GM23338 (cell line): ENCODE measurements at regions not wholly inside any gene's neighbourhood (a gene's known extent, or its start where the extent isn't known, plus 50 kb on each side); places are given as distances from the start of the nearest gene placed in this dataset.

ENCODE experiments used
- CREB1 ChIP-seq: fragments of 250-450 bp; sonication (Bioruptor Pico); IDR thresholded peaks from 2 replicates; pipeline ENCODE4 v1.5.0; 2020; ENCODE audit warnings: low read depth, mild to moderate bottlenecking, moderate library complexity
- EZH2 ChIP-seq: fragments of 200-600 bp; sonication (generic); IDR thresholded peaks from one replicate; pipeline ENCODE4 v1.8.0; 2017; ENCODE audit warnings: antibody characterized with exemption, mild to moderate bottlenecking, low read depth; ENCODE audit not compliant: unreplicated experiment
- EZH2phosphoT487 ChIP-seq: fragments of 200-600 bp; sonication (generic); IDR thresholded peaks from one replicate; pipeline ENCODE4 v1.8.1; 2018; ENCODE audit warnings: antibody characterized with exemption; ENCODE audit not compliant: unreplicated experiment
- JUNB ChIP-seq: IDR thresholded peaks from one replicate; pipeline ENCODE4 v1.6.1; 2016; ENCODE audit warnings: antibody characterized with exemption; ENCODE audit not compliant: unreplicated experiment
- NANOG ChIP-seq: IDR thresholded peaks from 2 replicates; pipeline ENCODE4 v1.6.1; 2016; ENCODE audit warnings: antibody characterized with exemption, borderline replicate concordance
- POLR2AphosphoS5 ChIP-seq: IDR thresholded peaks from 2 replicates; pipeline ENCODE4 v1.6.1; 2016; ENCODE audit warnings: antibody characterized with exemption, low read depth
- REST ChIP-seq: IDR thresholded peaks from one replicate; pipeline ENCODE4 v1.6.1; 2018; ENCODE audit warnings: antibody characterized with exemption; ENCODE audit not compliant: unreplicated experiment
- STAT1 ChIP-seq: IDR thresholded peaks from one replicate; pipeline ENCODE4 v1.6.1; 2016; ENCODE audit warnings: antibody characterized with exemption; ENCODE audit not compliant: unreplicated experiment
- ZNF331 ChIP-seq: fragments of 250-450 bp; sonication (Bioruptor Pico); IDR thresholded peaks from 2 replicates; pipeline ENCODE4 v1.5.0; 2020; ENCODE audit warnings: low read depth, mild to moderate bottlenecking, moderate library complexity
- TF ChIP-seq, protein P1 (sequence below): fragments of 250-450 bp; sonication (Bioruptor Pico); IDR thresholded peaks from 2 replicates; pipeline ENCODE4 v1.5.0; 2020; ENCODE audit warnings: mild to moderate bottlenecking, moderate library complexity
- TF ChIP-seq, protein P2 (sequence below), 2 experiments: fragments of 200-600 bp in 1 of 2; sonication (generic) in 1 of 2; conservative IDR thresholded peaks; 2 replicates each; pipeline versions ENCODE4 v1.5.1 to v1.6.1; 2016 to 2017; ENCODE audit warnings: antibody characterized with exemption in 2 of 2, low read depth in 2 of 2, mild to moderate bottlenecking in 2 of 2, moderate library complexity in 1 of 2
- TF ChIP-seq, protein P3 (sequence below): IDR thresholded peaks from 2 replicates; pipeline ENCODE4 v1.6.1; 2016; ENCODE audit warnings: antibody characterized with exemption

GRCh38 chr1:55316502-55316901 lies 101.3 kb upstream of the USP24 start:
- TF ChIP-seq, protein P1, sequence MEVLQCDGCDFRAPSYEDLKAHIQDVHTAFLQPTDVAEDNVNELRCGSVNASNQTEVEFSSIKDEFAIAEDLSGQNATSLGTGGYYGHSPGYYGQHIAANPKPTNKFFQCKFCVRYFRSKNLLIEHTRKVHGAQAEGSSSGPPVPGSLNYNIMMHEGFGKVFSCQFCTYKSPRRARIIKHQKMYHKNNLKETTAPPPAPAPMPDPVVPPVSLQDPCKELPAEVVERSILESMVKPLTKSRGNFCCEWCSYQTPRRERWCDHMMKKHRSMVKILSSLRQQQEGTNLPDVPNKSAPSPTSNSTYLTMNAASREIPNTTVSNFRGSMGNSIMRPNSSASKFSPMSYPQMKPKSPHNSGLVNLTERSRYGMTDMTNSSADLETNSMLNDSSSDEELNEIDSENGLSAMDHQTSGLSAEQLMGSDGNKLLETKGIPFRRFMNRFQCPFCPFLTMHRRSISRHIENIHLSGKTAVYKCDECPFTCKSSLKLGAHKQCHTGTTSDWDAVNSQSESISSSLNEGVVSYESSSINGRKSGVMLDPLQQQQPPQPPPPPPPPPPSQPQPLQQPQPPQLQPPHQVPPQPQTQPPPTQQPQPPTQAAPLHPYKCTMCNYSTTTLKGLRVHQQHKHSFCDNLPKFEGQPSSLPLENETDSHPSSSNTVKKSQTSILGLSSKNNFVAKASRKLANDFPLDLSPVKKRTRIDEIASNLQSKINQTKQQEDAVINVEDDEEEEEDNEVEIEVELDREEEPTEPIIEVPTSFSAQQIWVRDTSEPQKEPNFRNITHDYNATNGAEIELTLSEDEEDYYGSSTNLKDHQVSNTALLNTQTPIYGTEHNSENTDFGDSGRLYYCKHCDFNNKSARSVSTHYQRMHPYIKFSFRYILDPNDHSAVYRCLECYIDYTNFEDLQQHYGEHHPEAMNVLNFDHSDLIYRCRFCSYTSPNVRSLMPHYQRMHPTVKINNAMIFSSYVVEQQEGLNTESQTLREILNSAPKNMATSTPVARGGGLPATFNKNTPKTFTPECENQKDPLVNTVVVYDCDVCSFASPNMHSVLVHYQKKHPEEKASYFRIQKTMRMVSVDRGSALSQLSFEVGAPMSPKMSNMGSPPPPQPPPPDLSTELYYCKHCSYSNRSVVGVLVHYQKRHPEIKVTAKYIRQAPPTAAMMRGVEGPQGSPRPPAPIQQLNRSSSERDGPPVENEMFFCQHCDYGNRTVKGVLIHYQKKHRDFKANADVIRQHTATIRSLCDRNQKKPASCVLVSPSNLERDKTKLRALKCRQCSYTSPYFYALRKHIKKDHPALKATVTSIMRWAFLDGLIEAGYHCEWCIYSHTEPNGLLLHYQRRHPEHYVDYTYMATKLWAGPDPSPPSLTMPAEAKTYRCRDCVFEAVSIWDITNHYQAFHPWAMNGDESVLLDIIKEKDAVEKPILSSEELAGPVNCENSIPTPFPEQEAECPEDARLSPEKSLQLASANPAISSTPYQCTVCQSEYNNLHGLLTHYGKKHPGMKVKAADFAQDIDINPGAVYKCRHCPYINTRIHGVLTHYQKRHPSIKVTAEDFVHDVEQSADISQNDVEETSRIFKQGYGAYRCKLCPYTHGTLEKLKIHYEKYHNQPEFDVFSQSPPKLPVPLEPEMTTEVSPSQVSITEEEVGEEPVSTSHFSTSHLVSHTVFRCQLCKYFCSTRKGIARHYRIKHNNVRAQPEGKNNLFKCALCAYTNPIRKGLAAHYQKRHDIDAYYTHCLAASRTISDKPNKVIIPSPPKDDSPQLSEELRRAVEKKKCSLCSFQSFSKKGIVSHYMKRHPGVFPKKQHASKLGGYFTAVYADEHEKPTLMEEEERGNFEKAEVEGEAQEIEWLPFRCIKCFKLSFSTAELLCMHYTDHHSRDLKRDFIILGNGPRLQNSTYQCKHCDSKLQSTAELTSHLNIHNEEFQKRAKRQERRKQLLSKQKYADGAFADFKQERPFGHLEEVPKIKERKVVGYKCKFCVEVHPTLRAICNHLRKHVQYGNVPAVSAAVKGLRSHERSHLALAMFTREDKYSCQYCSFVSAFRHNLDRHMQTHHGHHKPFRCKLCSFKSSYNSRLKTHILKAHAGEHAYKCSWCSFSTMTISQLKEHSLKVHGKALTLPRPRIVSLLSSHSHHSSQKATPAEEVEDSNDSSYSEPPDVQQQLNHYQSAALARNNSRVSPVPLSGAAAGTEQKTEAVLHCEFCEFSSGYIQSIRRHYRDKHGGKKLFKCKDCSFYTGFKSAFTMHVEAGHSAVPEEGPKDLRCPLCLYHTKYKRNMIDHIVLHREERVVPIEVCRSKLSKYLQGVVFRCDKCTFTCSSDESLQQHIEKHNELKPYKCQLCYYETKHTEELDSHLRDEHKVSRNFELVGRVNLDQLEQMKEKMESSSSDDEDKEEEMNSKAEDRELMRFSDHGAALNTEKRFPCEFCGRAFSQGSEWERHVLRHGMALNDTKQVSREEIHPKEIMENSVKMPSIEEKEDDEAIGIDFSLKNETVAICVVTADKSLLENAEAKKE, result no peak
- no peak for TF ChIP-seq POLR2AphosphoS5
- TF ChIP-seq EZH2, result no peak
- TF ChIP-seq EZH2phosphoT487, result no peak
- TF ChIP-seq, protein P2, sequence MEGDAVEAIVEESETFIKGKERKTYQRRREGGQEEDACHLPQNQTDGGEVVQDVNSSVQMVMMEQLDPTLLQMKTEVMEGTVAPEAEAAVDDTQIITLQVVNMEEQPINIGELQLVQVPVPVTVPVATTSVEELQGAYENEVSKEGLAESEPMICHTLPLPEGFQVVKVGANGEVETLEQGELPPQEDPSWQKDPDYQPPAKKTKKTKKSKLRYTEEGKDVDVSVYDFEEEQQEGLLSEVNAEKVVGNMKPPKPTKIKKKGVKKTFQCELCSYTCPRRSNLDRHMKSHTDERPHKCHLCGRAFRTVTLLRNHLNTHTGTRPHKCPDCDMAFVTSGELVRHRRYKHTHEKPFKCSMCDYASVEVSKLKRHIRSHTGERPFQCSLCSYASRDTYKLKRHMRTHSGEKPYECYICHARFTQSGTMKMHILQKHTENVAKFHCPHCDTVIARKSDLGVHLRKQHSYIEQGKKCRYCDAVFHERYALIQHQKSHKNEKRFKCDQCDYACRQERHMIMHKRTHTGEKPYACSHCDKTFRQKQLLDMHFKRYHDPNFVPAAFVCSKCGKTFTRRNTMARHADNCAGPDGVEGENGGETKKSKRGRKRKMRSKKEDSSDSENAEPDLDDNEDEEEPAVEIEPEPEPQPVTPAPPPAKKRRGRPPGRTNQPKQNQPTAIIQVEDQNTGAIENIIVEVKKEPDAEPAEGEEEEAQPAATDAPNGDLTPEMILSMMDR (conservative IDR thresholded peaks at IDR 0.05; ENCODE audit: low read depth in 2 of 2), result no peak
- TF ChIP-seq REST, result no peak
- no peak for TF ChIP-seq CREB1 (CRISPR knock-in tag)
- TF ChIP-seq ZNF331 (CRISPR knock-in tag), result no peak
- no peak for TF ChIP-seq STAT1
- TF ChIP-seq, protein P3, sequence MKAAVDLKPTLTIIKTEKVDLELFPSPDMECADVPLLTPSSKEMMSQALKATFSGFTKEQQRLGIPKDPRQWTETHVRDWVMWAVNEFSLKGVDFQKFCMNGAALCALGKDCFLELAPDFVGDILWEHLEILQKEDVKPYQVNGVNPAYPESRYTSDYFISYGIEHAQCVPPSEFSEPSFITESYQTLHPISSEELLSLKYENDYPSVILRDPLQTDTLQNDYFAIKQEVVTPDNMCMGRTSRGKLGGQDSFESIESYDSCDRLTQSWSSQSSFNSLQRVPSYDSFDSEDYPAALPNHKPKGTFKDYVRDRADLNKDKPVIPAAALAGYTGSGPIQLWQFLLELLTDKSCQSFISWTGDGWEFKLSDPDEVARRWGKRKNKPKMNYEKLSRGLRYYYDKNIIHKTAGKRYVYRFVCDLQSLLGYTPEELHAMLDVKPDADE, result no peak
- no peak for TF ChIP-seq JUNB
- no peak for TF ChIP-seq NANOG
